ENCODE measurements at regions not wholly inside any gene's neighbourhood (a gene's known extent, or its start where the extent isn't known, plus 50 kb on each side); places are given as distances from the start of the nearest gene placed in this dataset.

DNA sequence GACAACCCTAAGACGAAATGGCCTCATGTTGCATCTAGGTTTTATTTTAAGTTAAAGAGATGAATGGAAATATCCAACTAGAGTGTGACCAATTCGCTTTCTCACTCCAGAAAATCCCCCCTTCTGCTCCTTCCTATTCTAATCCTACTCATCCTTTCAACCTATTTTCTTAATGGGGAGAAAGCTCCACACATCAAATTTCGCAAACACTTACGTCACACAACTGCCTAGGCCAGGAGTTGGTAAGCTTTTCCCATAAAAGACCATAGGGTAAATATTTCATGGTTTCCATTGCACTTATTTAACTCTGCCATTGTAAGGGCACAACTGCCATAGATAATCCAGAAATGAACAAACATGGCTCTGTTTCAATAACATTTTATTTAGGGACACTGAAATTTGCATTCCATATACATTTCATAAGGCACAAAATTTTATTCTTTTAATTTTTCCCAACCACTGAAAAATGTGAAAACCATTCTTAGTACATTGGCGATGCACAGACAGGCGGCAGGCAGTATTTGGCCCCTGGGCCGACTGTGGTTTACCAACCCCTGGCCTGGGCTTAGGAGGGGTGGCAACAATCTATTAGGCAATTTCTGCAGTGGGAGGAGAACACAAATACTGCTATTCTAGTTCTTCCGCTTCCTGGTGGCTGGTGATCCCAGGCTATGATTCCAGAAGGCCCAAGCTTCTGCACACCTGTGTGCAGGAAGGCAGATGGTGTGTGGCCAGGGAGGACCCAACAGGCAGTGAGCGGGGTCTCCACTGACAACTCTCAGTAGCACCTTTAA, 67.2 kb upstream of the FOXN3 start:
- H3K4me3 ChIP-seq (replicated peaks; ENCODE audit: low read depth, low read length): no peak overlapping the region
- no peak for DNase-seq (ENCODE audit: low read depth)

DNA sequence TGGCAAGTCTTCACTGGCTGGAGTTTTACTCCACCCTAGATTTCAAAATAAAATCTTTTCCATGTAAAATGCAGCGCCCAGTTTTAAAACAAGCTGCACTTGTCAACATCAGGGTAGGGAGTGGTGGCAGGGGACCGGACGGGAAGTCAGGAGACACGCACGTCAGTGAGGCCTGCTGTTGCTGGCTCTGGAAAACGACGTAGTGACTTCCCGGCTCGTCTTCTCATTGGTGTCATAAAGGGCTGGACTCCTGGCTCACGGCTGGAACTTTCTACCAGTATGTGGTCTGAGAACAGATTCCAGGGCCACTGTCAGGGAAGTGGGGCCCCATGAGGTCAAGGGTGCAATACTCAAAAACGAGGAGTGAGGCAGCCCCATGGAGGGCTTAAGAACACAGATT, 64.2 kb upstream of the FOXN3 start:
- TF ChIP-seq, protein P1, sequence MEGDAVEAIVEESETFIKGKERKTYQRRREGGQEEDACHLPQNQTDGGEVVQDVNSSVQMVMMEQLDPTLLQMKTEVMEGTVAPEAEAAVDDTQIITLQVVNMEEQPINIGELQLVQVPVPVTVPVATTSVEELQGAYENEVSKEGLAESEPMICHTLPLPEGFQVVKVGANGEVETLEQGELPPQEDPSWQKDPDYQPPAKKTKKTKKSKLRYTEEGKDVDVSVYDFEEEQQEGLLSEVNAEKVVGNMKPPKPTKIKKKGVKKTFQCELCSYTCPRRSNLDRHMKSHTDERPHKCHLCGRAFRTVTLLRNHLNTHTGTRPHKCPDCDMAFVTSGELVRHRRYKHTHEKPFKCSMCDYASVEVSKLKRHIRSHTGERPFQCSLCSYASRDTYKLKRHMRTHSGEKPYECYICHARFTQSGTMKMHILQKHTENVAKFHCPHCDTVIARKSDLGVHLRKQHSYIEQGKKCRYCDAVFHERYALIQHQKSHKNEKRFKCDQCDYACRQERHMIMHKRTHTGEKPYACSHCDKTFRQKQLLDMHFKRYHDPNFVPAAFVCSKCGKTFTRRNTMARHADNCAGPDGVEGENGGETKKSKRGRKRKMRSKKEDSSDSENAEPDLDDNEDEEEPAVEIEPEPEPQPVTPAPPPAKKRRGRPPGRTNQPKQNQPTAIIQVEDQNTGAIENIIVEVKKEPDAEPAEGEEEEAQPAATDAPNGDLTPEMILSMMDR (IDR thresholded peaks at IDR 0.05; ENCODE audit: low read length, missing control alignments): no peak

More for the DNA sequence above, 67.2 kb upstream of the FOXN3 start:
- TF ChIP-seq, protein P1 (IDR thresholded peaks at IDR 0.05; ENCODE audit: low read length, missing control alignments): no peak

DNA sequence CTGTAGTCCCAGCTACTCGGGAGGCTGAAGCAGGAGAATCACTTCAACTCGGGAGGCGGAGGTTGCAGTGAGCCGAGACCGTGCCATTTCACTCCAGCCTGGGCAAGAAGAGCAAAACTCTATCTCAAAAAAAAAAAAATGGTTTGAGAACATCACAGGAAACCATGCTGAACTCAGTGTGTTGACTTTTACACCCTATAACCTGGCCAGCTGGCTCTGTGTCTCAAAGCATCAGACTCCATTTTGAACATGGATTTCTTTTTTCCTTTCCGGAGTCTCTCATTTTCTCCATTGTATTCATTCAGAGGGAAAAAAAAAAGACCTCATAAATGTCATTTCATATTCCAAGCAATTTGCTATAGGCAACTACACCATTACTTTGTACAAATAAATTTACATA, 63.2 kb upstream of the FOXN3 start:
- DNase-seq (ENCODE audit: low read depth): no peak
- TF ChIP-seq, protein P1 (IDR thresholded peaks at IDR 0.05; ENCODE audit: low read length, missing control alignments): no peak
- H3K4me3 ChIP-seq (replicated peaks; ENCODE audit: low read depth, low read length): no peak overlapping the region

More for the DNA sequence above, 64.2 kb upstream of the FOXN3 start:
- no peak for DNase-seq (ENCODE audit: low read depth)
- no peak overlapping the region for H3K4me3 ChIP-seq (replicated peaks; ENCODE audit: low read depth, low read length)

DNA sequence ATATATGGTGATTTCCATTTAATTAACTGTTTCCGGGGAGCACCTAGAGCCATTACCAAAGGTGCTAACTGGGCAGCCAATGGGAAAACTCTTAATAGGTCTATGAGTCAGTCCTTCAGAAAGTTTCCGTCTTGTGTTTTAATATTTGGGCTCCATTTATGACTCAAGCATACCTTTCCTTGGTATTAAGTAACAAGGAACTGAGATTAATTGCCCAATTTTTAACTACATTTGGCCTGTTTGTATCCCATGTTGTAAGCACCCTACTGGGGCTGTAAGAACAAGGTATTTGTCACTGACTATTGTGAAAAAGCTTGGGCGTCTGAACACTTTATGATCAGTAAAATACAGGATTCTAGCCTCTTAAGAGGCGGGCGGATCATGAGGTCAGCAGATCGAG, 62.8 kb upstream of the FOXN3 start:
- TF ChIP-seq, protein P1 (IDR thresholded peaks at IDR 0.05; ENCODE audit: low read length, missing control alignments): no peak
- no peak overlapping the region for H3K4me3 ChIP-seq (replicated peaks; ENCODE audit: low read depth, low read length)
- DNase-seq (ENCODE audit: low read depth): peak; percentile 36

DNA sequence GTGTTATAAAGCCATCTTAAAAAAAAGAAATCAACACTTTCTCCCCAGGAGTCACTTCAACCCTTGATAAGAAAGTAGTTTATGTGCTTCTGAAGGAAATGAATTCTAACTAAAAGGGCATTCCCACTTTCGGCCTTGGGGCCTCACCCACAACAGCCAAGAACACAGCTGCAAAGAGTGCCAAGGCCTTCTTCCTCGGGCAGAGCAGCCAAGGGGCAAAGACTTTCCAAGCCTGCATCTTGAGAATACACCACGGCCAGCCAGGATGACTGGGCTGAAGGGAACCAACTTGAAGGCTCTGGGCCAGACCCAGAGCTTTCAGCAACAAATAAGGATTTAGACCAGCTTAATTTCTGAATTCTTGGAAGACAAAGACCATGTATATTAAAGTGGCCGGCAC, 60.4 kb upstream of the FOXN3 start:
- no peak for DNase-seq (ENCODE audit: low read depth)
- no peak overlapping the region for H3K4me3 ChIP-seq (replicated peaks; ENCODE audit: low read depth, low read length)
- TF ChIP-seq, protein P1 (IDR thresholded peaks at IDR 0.05; ENCODE audit: low read length, missing control alignments): no peak

DNA sequence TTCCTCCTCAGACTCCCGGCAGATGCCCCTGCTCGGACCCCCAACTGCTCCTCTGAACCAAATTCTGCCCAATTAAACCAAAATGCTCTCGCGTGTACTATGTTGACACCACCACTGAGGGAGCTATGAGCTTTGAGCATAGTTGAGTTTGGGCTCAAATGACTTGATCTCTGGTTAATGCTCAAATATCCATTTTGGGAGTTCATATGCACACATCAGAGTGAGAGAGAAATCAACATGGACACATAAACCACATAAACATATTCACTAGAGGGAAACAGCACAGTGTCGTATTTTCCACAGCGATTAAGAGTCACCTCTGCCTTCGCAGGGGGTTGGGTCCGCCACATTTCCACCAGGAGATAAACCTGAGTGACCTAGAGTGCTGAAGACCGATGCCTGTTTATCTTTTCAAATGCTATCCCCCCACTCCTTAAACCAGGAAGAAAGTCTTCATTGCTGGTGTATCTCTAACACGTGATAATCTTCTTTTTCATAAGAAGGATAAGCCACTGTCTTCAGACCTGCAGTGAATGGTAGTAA, 59.4 kb upstream of the FOXN3 start:
- H3K4me3 ChIP-seq (replicated peaks; ENCODE audit: low read depth, low read length): no peak overlapping the region
- TF ChIP-seq, protein P1 (IDR thresholded peaks at IDR 0.05; ENCODE audit: low read length, missing control alignments): no peak
- DNase-seq (ENCODE audit: low read depth): no peak

Data from fibroblast of pulmonary artery (primary cell).